GM23338 (cell line): ENCODE measurements at regions not wholly inside any gene's neighbourhood (a gene's known extent, or its start where the extent isn't known, plus 50 kb on each side); places are given as distances from the start of the nearest gene placed in this dataset.

Experiments used
- ATAC-seq: fragments of 200-7000 bp; cut with Tn5 transposase; 3 replicates; pipeline ENCODE4 v1.9.1; 2020
- DNase-seq: peaks from one replicate; pipeline ENCODE4 v3.0.0-alpha.2; 2015; ENCODE audit warnings: low spot score
- H2AFZ ChIP-seq: fragments of 200-600 bp; sonication (generic); 2 replicates; pipeline ENCODE4 v1.8.0; 2016; ENCODE audit warnings: antibody characterized with exemption, mild to moderate bottlenecking, moderate library complexity
- H3F3A ChIP-seq: fragments of 200-600 bp; sonication (generic); replicated peaks from 2 replicates; pipeline ENCODE4 v1.8.0; 2017; ENCODE audit warnings: antibody characterized with exemption, mixed run types, low read depth
- H3K27ac ChIP-seq: fragments of 200-600 bp; sonication (generic); 2 replicates; pipeline ENCODE4 v1.6.1; 2016; ENCODE audit warnings: low read depth
- H3K27me3 ChIP-seq: fragments of 200-600 bp; sonication (generic); 2 replicates; pipeline ENCODE4 v1.8.0; 2016; ENCODE audit warnings: mild to moderate bottlenecking, mixed run types, moderate library complexity; ENCODE audit not compliant: insufficient read depth
- H3K36me3 ChIP-seq: fragments of 200-600 bp; sonication (generic); 2 replicates; pipeline ENCODE4 v1.8.0; 2016; ENCODE audit warnings: mild to moderate bottlenecking; ENCODE audit not compliant: insufficient read depth
- H3K4me1 ChIP-seq: fragments of 200-600 bp; sonication (generic); 2 replicates; pipeline ENCODE4 v1.8.0; 2016; ENCODE audit warnings: mild to moderate bottlenecking, moderate library complexity; ENCODE audit not compliant: insufficient read depth
- H3K4me2 ChIP-seq: fragments of 200-600 bp; sonication (generic); 2 replicates; pipeline ENCODE4 v1.7.1; 2017; ENCODE audit warnings: mixed run types
- H3K4me3 ChIP-seq: fragments of 200-600 bp; sonication (generic); 2 replicates; pipeline ENCODE4 v1.6.1; 2016; ENCODE audit warnings: mixed run types
- H3K79me2 ChIP-seq: fragments of 200-600 bp; sonication (generic); replicated peaks from 2 replicates; pipeline ENCODE4 v1.8.0; 2017; ENCODE audit warnings: mild to moderate bottlenecking; ENCODE audit not compliant: insufficient read depth
- H3K9me2 ChIP-seq: fragments of 200-600 bp; sonication (generic); 2 replicates; pipeline ENCODE4 v1.8.0; 2017; ENCODE audit not compliant: insufficient read depth
- H4K20me1 ChIP-seq: fragments of 200-600 bp; sonication (generic); replicated peaks from 2 replicates; pipeline ENCODE4 v1.8.0; 2017; ENCODE audit warnings: mild to moderate bottlenecking; ENCODE audit not compliant: insufficient read depth
- H3K27ac Mint-ChIP-seq: 2 replicates; pipeline ENCODE4 v1.8.0; 2020; ENCODE audit warnings: inconsistent platforms, mild to moderate bottlenecking, moderate library complexity, mixed read lengths
- H3K27me3 Mint-ChIP-seq: 3 replicates; pipeline ENCODE4 v1.8.0; 2022; ENCODE audit warnings: low read depth, mild to moderate bottlenecking, moderate library complexity, mixed read lengths, inconsistent platforms; ENCODE audit not compliant: insufficient read depth, poor library complexity
- H3K36me3 Mint-ChIP-seq: 3 replicates; pipeline ENCODE4 v1.8.0; 2021; ENCODE audit warnings: low read depth, mild to moderate bottlenecking, inconsistent platforms, moderate library complexity, mixed read lengths
- H3K4me1 Mint-ChIP-seq: 3 replicates; pipeline ENCODE4 v1.8.0; 2020; ENCODE audit warnings: mild to moderate bottlenecking, inconsistent platforms, mixed read lengths
- H3K4me3 Mint-ChIP-seq: 3 replicates; pipeline ENCODE4 v1.8.0; 2021; ENCODE audit warnings: moderate library complexity, mild to moderate bottlenecking, inconsistent platforms, mixed read lengths
- H3K9me3 Mint-ChIP-seq: 3 replicates; pipeline ENCODE4 v1.8.0; 2020; ENCODE audit warnings: moderate library complexity, mild to moderate bottlenecking, inconsistent platforms, mixed read lengths
- CREB1 ChIP-seq: fragments of 250-450 bp; sonication (Bioruptor Pico); IDR thresholded peaks from 2 replicates; pipeline ENCODE4 v1.5.0; 2020; ENCODE audit warnings: low read depth, mild to moderate bottlenecking, moderate library complexity
- EZH2 ChIP-seq: fragments of 200-600 bp; sonication (generic); IDR thresholded peaks from one replicate; pipeline ENCODE4 v1.8.0; 2017; ENCODE audit warnings: antibody characterized with exemption, mild to moderate bottlenecking, low read depth; ENCODE audit not compliant: unreplicated experiment
- EZH2phosphoT487 ChIP-seq: fragments of 200-600 bp; sonication (generic); IDR thresholded peaks from one replicate; pipeline ENCODE4 v1.8.1; 2018; ENCODE audit warnings: antibody characterized with exemption; ENCODE audit not compliant: unreplicated experiment
- JUNB ChIP-seq: IDR thresholded peaks from one replicate; pipeline ENCODE4 v1.6.1; 2016; ENCODE audit warnings: antibody characterized with exemption; ENCODE audit not compliant: unreplicated experiment
- NANOG ChIP-seq: IDR thresholded peaks from 2 replicates; pipeline ENCODE4 v1.6.1; 2016; ENCODE audit warnings: antibody characterized with exemption, borderline replicate concordance
- POLR2AphosphoS5 ChIP-seq: IDR thresholded peaks from 2 replicates; pipeline ENCODE4 v1.6.1; 2016; ENCODE audit warnings: antibody characterized with exemption, low read depth
- STAT1 ChIP-seq: IDR thresholded peaks from one replicate; pipeline ENCODE4 v1.6.1; 2016; ENCODE audit warnings: antibody characterized with exemption; ENCODE audit not compliant: unreplicated experiment
- ZNF114 ChIP-seq: fragments of 250-450 bp; sonication (Bioruptor Pico); IDR thresholded peaks from 2 replicates; pipeline ENCODE4 v1.5.0; 2020; ENCODE audit warnings: mild to moderate bottlenecking, moderate library complexity
- ZNF331 ChIP-seq: fragments of 250-450 bp; sonication (Bioruptor Pico); IDR thresholded peaks from 2 replicates; pipeline ENCODE4 v1.5.0; 2020; ENCODE audit warnings: low read depth, mild to moderate bottlenecking, moderate library complexity
- TF ChIP-seq, protein P1 (sequence below): IDR thresholded peaks from one replicate; pipeline ENCODE4 v1.6.1; 2018; ENCODE audit warnings: antibody characterized with exemption; ENCODE audit not compliant: unreplicated experiment
- TF ChIP-seq, protein P2 (sequence below), 2 experiments: fragments of 200-600 bp in 1 of 2; sonication (generic) in 1 of 2; conservative IDR thresholded peaks; 2 replicates each; pipeline versions ENCODE4 v1.5.1 to v1.6.1; 2016 to 2017; ENCODE audit warnings: antibody characterized with exemption in 2 of 2, low read depth in 2 of 2, mild to moderate bottlenecking in 2 of 2, moderate library complexity in 1 of 2
- TF ChIP-seq, protein P3 (sequence below): fragments of 250-450 bp; sonication (Bioruptor Pico); IDR thresholded peaks from 2 replicates; pipeline ENCODE4 v1.5.0; 2020; ENCODE audit warnings: mild to moderate bottlenecking, moderate library complexity
- TF ChIP-seq, protein P4 (sequence below): IDR thresholded peaks from 2 replicates; pipeline ENCODE4 v1.6.1; 2016; ENCODE audit warnings: antibody characterized with exemption

DNA sequence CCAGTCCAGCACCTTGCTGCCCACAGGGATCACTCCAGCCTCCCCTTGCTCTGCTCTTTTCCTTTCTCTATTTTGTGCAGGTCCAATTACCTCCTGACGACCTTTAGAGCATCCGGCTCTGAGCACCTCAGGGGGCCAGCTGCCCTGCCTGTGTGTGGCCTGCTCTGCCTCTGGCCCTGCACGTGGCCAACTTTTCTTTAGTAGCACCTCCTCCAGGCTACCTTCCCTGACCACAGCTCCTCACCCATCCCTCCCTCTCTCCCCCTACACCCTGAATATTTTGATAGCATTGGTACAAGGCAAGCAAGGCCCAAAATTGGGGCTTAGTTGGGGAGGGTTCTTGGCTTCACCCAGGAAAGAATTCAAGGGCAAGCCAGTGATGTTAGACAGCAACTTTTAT is 66.9 kb upstream of the PRR20G start:
- Histone ChIP-seq H3F3A (no peaks in the 10 kb centered on the region), H3K9me2 (no peaks in the 10 kb centered on the region), H3K27me3 (no peaks in the 10 kb centered on the region), H3K4me3 (no peak overlapping the region), H3K4me1 (no peaks in the 10 kb centered on the region), H3K4me2 (no peak overlapping the region), H3K79me2 (no peaks in the 10 kb centered on the region), H3K36me3 (no peaks in the 10 kb centered on the region; the same call in 1 of the 2 replicates), H4K20me1 (no peaks in the 10 kb centered on the region), H2AFZ (no peak overlapping the region), H3K27ac (no peak overlapping the region)
- DNase-seq (no peak), ATAC-seq (no peak)
- peaks cover 43% of the 10 kb centered on the region for H3K9me3 Mint-ChIP-seq
- no peaks in the 10 kb centered on the region for H3K4me1 Mint-ChIP-seq
- H3K27ac Mint-ChIP-seq: no peak overlapping the region
- H3K4me3 Mint-ChIP-seq: no peak overlapping the region
- TF ChIP-seq JUNB (no peak), ZNF114 (CRISPR knock-in tag) (no peak), POLR2AphosphoS5 (no peak), CREB1 (CRISPR knock-in tag) (no peak), ZNF331 (CRISPR knock-in tag) (no peak), EZH2phosphoT487 (no peak), EZH2 (no peak), STAT1 (no peak), NANOG (no peak)
- TF ChIP-seq, protein P1, sequence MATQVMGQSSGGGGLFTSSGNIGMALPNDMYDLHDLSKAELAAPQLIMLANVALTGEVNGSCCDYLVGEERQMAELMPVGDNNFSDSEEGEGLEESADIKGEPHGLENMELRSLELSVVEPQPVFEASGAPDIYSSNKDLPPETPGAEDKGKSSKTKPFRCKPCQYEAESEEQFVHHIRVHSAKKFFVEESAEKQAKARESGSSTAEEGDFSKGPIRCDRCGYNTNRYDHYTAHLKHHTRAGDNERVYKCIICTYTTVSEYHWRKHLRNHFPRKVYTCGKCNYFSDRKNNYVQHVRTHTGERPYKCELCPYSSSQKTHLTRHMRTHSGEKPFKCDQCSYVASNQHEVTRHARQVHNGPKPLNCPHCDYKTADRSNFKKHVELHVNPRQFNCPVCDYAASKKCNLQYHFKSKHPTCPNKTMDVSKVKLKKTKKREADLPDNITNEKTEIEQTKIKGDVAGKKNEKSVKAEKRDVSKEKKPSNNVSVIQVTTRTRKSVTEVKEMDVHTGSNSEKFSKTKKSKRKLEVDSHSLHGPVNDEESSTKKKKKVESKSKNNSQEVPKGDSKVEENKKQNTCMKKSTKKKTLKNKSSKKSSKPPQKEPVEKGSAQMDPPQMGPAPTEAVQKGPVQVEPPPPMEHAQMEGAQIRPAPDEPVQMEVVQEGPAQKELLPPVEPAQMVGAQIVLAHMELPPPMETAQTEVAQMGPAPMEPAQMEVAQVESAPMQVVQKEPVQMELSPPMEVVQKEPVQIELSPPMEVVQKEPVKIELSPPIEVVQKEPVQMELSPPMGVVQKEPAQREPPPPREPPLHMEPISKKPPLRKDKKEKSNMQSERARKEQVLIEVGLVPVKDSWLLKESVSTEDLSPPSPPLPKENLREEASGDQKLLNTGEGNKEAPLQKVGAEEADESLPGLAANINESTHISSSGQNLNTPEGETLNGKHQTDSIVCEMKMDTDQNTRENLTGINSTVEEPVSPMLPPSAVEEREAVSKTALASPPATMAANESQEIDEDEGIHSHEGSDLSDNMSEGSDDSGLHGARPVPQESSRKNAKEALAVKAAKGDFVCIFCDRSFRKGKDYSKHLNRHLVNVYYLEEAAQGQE: no peak
- TF ChIP-seq, protein P2, sequence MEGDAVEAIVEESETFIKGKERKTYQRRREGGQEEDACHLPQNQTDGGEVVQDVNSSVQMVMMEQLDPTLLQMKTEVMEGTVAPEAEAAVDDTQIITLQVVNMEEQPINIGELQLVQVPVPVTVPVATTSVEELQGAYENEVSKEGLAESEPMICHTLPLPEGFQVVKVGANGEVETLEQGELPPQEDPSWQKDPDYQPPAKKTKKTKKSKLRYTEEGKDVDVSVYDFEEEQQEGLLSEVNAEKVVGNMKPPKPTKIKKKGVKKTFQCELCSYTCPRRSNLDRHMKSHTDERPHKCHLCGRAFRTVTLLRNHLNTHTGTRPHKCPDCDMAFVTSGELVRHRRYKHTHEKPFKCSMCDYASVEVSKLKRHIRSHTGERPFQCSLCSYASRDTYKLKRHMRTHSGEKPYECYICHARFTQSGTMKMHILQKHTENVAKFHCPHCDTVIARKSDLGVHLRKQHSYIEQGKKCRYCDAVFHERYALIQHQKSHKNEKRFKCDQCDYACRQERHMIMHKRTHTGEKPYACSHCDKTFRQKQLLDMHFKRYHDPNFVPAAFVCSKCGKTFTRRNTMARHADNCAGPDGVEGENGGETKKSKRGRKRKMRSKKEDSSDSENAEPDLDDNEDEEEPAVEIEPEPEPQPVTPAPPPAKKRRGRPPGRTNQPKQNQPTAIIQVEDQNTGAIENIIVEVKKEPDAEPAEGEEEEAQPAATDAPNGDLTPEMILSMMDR (conservative IDR thresholded peaks at IDR 0.05; ENCODE audit: low read depth in 2 of 2): no peak
- TF ChIP-seq, protein P3, sequence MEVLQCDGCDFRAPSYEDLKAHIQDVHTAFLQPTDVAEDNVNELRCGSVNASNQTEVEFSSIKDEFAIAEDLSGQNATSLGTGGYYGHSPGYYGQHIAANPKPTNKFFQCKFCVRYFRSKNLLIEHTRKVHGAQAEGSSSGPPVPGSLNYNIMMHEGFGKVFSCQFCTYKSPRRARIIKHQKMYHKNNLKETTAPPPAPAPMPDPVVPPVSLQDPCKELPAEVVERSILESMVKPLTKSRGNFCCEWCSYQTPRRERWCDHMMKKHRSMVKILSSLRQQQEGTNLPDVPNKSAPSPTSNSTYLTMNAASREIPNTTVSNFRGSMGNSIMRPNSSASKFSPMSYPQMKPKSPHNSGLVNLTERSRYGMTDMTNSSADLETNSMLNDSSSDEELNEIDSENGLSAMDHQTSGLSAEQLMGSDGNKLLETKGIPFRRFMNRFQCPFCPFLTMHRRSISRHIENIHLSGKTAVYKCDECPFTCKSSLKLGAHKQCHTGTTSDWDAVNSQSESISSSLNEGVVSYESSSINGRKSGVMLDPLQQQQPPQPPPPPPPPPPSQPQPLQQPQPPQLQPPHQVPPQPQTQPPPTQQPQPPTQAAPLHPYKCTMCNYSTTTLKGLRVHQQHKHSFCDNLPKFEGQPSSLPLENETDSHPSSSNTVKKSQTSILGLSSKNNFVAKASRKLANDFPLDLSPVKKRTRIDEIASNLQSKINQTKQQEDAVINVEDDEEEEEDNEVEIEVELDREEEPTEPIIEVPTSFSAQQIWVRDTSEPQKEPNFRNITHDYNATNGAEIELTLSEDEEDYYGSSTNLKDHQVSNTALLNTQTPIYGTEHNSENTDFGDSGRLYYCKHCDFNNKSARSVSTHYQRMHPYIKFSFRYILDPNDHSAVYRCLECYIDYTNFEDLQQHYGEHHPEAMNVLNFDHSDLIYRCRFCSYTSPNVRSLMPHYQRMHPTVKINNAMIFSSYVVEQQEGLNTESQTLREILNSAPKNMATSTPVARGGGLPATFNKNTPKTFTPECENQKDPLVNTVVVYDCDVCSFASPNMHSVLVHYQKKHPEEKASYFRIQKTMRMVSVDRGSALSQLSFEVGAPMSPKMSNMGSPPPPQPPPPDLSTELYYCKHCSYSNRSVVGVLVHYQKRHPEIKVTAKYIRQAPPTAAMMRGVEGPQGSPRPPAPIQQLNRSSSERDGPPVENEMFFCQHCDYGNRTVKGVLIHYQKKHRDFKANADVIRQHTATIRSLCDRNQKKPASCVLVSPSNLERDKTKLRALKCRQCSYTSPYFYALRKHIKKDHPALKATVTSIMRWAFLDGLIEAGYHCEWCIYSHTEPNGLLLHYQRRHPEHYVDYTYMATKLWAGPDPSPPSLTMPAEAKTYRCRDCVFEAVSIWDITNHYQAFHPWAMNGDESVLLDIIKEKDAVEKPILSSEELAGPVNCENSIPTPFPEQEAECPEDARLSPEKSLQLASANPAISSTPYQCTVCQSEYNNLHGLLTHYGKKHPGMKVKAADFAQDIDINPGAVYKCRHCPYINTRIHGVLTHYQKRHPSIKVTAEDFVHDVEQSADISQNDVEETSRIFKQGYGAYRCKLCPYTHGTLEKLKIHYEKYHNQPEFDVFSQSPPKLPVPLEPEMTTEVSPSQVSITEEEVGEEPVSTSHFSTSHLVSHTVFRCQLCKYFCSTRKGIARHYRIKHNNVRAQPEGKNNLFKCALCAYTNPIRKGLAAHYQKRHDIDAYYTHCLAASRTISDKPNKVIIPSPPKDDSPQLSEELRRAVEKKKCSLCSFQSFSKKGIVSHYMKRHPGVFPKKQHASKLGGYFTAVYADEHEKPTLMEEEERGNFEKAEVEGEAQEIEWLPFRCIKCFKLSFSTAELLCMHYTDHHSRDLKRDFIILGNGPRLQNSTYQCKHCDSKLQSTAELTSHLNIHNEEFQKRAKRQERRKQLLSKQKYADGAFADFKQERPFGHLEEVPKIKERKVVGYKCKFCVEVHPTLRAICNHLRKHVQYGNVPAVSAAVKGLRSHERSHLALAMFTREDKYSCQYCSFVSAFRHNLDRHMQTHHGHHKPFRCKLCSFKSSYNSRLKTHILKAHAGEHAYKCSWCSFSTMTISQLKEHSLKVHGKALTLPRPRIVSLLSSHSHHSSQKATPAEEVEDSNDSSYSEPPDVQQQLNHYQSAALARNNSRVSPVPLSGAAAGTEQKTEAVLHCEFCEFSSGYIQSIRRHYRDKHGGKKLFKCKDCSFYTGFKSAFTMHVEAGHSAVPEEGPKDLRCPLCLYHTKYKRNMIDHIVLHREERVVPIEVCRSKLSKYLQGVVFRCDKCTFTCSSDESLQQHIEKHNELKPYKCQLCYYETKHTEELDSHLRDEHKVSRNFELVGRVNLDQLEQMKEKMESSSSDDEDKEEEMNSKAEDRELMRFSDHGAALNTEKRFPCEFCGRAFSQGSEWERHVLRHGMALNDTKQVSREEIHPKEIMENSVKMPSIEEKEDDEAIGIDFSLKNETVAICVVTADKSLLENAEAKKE (CRISPR knock-in tag): no peak
- TF ChIP-seq, protein P4, sequence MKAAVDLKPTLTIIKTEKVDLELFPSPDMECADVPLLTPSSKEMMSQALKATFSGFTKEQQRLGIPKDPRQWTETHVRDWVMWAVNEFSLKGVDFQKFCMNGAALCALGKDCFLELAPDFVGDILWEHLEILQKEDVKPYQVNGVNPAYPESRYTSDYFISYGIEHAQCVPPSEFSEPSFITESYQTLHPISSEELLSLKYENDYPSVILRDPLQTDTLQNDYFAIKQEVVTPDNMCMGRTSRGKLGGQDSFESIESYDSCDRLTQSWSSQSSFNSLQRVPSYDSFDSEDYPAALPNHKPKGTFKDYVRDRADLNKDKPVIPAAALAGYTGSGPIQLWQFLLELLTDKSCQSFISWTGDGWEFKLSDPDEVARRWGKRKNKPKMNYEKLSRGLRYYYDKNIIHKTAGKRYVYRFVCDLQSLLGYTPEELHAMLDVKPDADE: no peak
- no peaks in the 10 kb centered on the region for H3K27me3 Mint-ChIP-seq
- peaks cover 24% of the 10 kb centered on the region for H3K36me3 Mint-ChIP-seq
